Medulla oblongata (tissue), 1 donor: ENCODE measurements at regions not wholly inside any gene's neighbourhood (a gene's known extent, or its start where the extent isn't known, plus 50 kb on each side); places are given as distances from the start of the nearest gene placed in this dataset.
A peak's percentile ranks its signal among the peaks of the same experiment; 100 is the strongest.
"Not testable (repeated sequence)": the region's sequence is repeated elsewhere in the genome, so short reads cannot be mapped to it uniquely, and the experiment has no call there.

Experiments used
- DNase-seq: peaks from one replicate; pipeline ENCODE4 v3.0.0-alpha.2; 2015; ENCODE audit errors: extremely low spot score

GRCh38 chr16:64122177-64122576, 999.7 kb downstream of the CDH11 start:
- DNase-seq, result no peak

- DNase-seq, result no peak
Measured at GRCh38 chr16:64121473-64121872, 1000.4 kb downstream of the CDH11 start.

- no peak for DNase-seq
Measured at GRCh38 chr16:64116151-64116550, 1005.7 kb downstream of the CDH11 start.

- no peak for DNase-seq
Measured at GRCh38 chr16:64109241-64109640, 1012.6 kb downstream of the CDH11 start.

- no peak for DNase-seq
Measured at GRCh38 chr16:64102654-64103053, 1019.2 kb downstream of the CDH11 start.

- DNase-seq, result no peak
Measured at GRCh38 chr16:64098451-64098850, 1023.4 kb downstream of the CDH11 start.

GRCh38 chr16:64096689-64097088, 1025.2 kb downstream of the CDH11 start:
- DNase-seq, result no peak

GRCh38 chr16:64094992-64095634, 1026.8 kb downstream of the CDH11 start:
- no peak for DNase-seq

GRCh38 chr16:64094181-64094965, 1027.5 kb downstream of the CDH11 start:
- no peak for DNase-seq

- DNase-seq, result no peak
Measured at GRCh38 chr16:64092271-64092670, 1029.6 kb downstream of the CDH11 start.

- DNase-seq, result no peak
Measured at GRCh38 chr16:64090327-64090726, 1031.5 kb downstream of the CDH11 start.

- peak; percentile 64 for DNase-seq
Measured at GRCh38 chr16:64089697-64090096, 1032.2 kb downstream of the CDH11 start.

- no peak for DNase-seq
Measured at GRCh38 chr16:64088838-64089237, 1033.0 kb downstream of the CDH11 start.

GRCh38 chr16:64085296-64085695, 1036.6 kb downstream of the CDH11 start:
- no peak for DNase-seq

- no peak for DNase-seq
Measured at GRCh38 chr16:64084706-64085105, 1037.2 kb downstream of the CDH11 start.

GRCh38 chr16:64083428-64084129, 1038.3 kb downstream of the CDH11 start:
- no peak for DNase-seq

GRCh38 chr16:64077242-64077641, 1044.6 kb downstream of the CDH11 start:
- no peak for DNase-seq

GRCh38 chr16:64074706-64075105, 1047.2 kb downstream of the CDH11 start:
- DNase-seq, result no peak

GRCh38 chr16:64072131-64072730, 1049.6 kb downstream of the CDH11 start:
- not testable (repeated sequence) for DNase-seq

- no peak for DNase-seq
Measured at GRCh38 chr16:64065523-64065922, 1056.3 kb downstream of the CDH11 start.

- no peak for DNase-seq
Measured at GRCh38 chr16:64061621-64062020, 1060.2 kb downstream of the CDH11 start.

GRCh38 chr16:64060631-64061030, 1061.2 kb downstream of the CDH11 start:
- DNase-seq, result no peak
